Hepatocyte (in vitro differentiated cells): ENCODE measurements at regions not wholly inside any gene's neighbourhood (a gene's known extent, or its start where the extent isn't known, plus 50 kb on each side); places are given as distances from the start of the nearest gene placed in this dataset.
"Not testable (repeated sequence)": the region's sequence is repeated elsewhere in the genome, so short reads cannot be mapped to it uniquely, and the experiment has no call there.

Experiments used
- DNase-seq: peaks from one replicate; pipeline ENCODE4 v3.0.0-alpha.2; 2016; ENCODE audit warnings: low spot score
- H2AFZ ChIP-seq: fragments of 200-600 bp; sonication (generic); 2 replicates; pipeline ENCODE4 v1.6.0; 2016; ENCODE audit warnings: antibody characterized with exemption, mild to moderate bottlenecking
- H3K27ac ChIP-seq: fragments of 200-600 bp; sonication (generic); 2 replicates; pipeline ENCODE4 v1.5.1; 2016; ENCODE audit warnings: mild to moderate bottlenecking
- H3K27me3 ChIP-seq: fragments of 200-600 bp; sonication (generic); 2 replicates; pipeline ENCODE4 v1.6.1; 2016
- H3K36me3 ChIP-seq: fragments of 200-600 bp; sonication (generic); replicated peaks from 2 replicates; pipeline ENCODE4 v1.5.1; 2016; ENCODE audit warnings: low read depth; ENCODE audit not compliant: insufficient read depth
- H3K4me1 ChIP-seq: fragments of 200-600 bp; sonication (generic); 2 replicates; pipeline ENCODE4 v1.5.1; 2016; ENCODE audit warnings: mild to moderate bottlenecking, moderate library complexity; ENCODE audit not compliant: insufficient read depth
- H3K4me2 ChIP-seq: fragments of 200-600 bp; sonication (generic); 2 replicates; pipeline ENCODE4 v1.6.0; 2016
- H3K4me3 ChIP-seq: fragments of 200-600 bp; sonication (generic); 2 replicates; pipeline ENCODE4 v1.5.1; 2016; ENCODE audit warnings: mild to moderate bottlenecking
- H3K79me2 ChIP-seq: fragments of 200-600 bp; sonication (generic); 2 replicates; pipeline ENCODE4 v1.6.0; 2017; ENCODE audit warnings: mild to moderate bottlenecking
- H3K9me2 ChIP-seq: fragments of 200-600 bp; sonication (generic); replicated peaks from 2 replicates; pipeline ENCODE4 v1.6.0; 2017; ENCODE audit warnings: mild to moderate bottlenecking; ENCODE audit not compliant: insufficient read depth
- H3K9me3 ChIP-seq: fragments of 200-600 bp; sonication (generic); 2 replicates; pipeline ENCODE4 v1.5.1; 2016; ENCODE audit warnings: low read depth, mild to moderate bottlenecking
- H4K20me1 ChIP-seq: fragments of 200-600 bp; sonication (generic); 2 replicates; pipeline ENCODE4 v1.6.0; 2016; ENCODE audit warnings: mild to moderate bottlenecking; ENCODE audit not compliant: insufficient read depth, poor library complexity, severe bottlenecking
- WGBS: methylation state at CpG from one replicate; pipeline ENCODE4 v1.1.6; 2016; ENCODE audit warnings: low lambda C conversion rate; ENCODE audit errors: missing lambda C conversion rate; 5-methylcytosine and 5-hydroxymethylcytosine counted together

DNA sequence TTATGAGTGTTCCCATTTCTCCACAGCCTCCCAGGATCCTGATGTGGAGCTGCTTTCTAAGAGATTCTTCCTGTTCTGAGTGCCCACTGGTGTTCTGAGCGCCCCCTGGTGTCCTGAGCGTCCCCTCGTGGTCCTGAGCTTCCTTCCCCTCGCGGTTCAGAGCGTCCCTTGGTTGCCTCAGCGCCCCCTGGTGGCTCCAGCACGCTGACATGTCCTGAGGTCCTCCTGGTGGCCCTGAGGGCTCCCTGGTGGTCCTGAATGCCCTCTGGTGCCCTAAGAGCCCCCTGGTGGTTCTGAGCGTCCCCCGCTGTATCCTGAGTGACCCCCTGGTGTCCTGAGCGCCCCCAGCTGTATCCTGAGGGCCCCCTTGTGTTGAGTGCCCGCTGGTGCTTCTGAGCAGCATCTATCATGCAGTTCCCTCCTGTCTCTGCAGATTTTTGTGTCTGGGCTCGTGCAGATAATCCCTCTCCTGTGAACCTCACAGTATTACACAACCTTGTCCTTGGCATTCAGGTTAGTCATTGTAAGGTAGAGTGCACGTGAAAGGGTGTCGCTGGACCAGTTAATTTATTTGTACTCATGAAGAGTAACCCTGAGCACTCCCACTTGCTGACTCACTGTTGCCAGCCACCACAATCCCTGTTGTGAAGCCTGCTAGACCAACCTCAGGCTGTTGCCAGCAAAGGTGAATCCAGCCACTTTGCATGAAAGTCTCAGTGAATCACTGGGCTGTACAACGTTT, 1214.9 kb downstream of the TMEM121 start:
- H3K4me2 ChIP-seq, H3K27ac ChIP-seq, H3K79me2 ChIP-seq, H4K20me1 ChIP-seq, H2AFZ ChIP-seq, H3K4me3 ChIP-seq, DNase-seq, H3K4me1 ChIP-seq, H3K9me3 ChIP-seq, H3K9me2 ChIP-seq, H3K27me3 ChIP-seq, H3K36me3 ChIP-seq: not testable (repeated sequence)
- WGBS, result no CpG with 5 or more reads among the region's 16 CpGs

DNA sequence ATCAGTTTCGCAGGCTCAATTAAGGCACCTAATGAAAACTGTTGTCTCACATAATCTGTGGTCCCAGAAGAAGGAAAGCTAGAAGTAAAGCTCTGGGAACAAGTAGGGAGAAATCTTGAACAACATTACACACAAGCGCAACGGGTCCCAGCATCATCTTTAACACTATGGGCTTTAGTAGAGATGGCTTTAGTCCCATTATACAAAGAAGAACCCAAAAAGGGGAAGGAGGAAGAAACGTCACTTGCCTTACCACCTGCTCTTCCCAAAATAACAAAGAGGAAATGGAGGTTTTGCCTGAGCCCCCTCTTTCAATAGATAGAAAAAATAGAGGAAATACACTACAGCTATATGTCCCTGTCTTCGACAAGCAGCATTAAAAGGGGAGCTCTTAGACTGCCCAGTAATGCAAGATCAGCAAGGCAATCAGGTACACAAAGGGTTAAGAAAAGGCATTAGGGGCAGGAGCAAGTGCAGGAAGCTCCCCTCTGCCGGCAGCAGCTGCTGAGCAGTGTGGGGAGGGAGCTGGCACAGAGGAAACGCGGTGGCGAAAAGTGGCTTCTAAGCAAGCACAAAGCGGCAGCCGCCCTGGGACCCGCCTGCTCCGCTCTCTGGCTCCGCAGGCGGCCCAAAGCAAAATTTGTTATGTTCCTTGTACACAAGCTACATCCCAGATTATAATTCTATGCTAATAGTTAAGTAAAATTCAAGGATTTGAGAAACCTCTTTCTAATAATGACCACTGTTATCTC, 1218.8 kb downstream of the TMEM121 start:
- not testable (repeated sequence) for H3K36me3 ChIP-seq, H3K9me3 ChIP-seq, H4K20me1 ChIP-seq, H3K9me2 ChIP-seq, H3K4me2 ChIP-seq, H2AFZ ChIP-seq, H3K27ac ChIP-seq, H3K27me3 ChIP-seq, H3K4me1 ChIP-seq, DNase-seq, H3K79me2 ChIP-seq, H3K4me3 ChIP-seq
- WGBS, result 85% methylated on average over 5 of the region's 15 CpGs

DNA sequence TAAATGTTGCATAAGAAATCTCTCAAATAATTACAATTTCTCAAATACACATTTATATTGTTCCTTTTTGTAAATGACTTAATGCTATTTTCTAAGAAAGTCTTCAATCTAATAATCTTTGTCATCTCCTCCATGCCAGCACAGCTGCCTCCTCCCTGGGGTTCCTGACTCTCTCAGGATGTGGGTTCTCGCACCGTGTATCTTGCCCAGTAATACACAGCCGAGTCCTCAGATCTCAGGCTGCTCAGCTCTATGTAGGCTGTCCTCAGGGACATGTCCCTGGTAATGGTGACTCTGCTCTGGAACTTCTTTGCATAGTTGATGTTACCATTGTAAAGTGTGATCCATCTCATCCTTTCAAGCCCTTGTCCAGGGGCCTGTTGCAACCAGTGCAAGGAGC, 1223.7 kb downstream of the TMEM121 start:
- not testable (repeated sequence) for H3K4me1 ChIP-seq, H3K27ac ChIP-seq, H3K4me3 ChIP-seq, H3K9me3 ChIP-seq, H3K27me3 ChIP-seq, H4K20me1 ChIP-seq, H3K79me2 ChIP-seq, DNase-seq, H3K36me3 ChIP-seq, H3K4me2 ChIP-seq, H2AFZ ChIP-seq, H3K9me2 ChIP-seq
- no CpG with 5 or more reads among the region's 3 CpGs for WGBS

DNA sequence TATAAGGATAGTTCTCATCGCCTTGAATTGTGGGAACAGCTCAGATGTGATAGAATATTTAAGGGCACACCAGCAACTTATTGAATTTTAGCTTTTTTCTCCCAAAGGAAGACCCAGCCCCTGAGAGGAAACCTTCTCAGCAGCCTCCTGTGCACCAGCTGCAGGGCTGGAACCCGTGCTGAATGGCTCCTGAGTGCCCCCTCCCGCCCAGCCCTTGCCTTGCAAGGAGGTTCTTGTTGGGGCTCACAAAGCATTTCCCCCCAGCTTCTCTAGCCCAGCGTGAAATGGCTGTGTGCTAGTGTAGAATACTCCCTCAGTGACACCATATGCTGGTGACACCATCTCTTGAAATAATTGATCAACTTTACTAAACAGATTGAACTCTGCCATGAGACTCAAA, 1227.4 kb downstream of the TMEM121 start:
- DNase-seq, H3K27me3 ChIP-seq, H4K20me1 ChIP-seq, H3K36me3 ChIP-seq, H3K9me3 ChIP-seq, H2AFZ ChIP-seq, H3K27ac ChIP-seq, H3K79me2 ChIP-seq, H3K4me3 ChIP-seq, H3K4me1 ChIP-seq, H3K9me2 ChIP-seq, H3K4me2 ChIP-seq: not testable (repeated sequence)
- WGBS, result no CpG with 5 or more reads among the region's 4 CpGs

DNA sequence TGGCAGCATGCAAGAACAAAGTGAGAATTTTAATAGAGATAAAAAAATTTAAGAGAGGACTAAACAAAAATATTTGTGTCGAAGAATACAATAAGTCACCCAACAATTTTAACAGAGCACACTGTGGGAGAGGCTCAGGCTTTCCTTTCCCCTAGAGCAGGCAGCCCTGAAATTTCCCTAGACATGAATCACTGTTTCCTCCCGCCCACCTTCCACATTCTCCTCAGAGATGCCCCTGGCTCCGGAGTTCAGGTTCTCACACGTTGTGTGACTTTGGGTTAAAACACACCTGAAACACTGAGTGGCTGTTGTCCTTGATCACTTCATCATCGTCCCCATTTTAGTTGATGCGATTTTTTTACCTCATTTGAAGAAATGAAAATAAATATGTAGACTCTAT, 1231.1 kb downstream of the TMEM121 start:
- not testable (repeated sequence) for H3K36me3 ChIP-seq, H3K4me1 ChIP-seq, H3K27me3 ChIP-seq, H3K9me2 ChIP-seq, DNase-seq, H3K4me2 ChIP-seq, H3K27ac ChIP-seq, H2AFZ ChIP-seq, H4K20me1 ChIP-seq, H3K4me3 ChIP-seq, H3K9me3 ChIP-seq, H3K79me2 ChIP-seq
- WGBS, result 39% methylated on average over 6 of the region's 6 CpGs

DNA sequence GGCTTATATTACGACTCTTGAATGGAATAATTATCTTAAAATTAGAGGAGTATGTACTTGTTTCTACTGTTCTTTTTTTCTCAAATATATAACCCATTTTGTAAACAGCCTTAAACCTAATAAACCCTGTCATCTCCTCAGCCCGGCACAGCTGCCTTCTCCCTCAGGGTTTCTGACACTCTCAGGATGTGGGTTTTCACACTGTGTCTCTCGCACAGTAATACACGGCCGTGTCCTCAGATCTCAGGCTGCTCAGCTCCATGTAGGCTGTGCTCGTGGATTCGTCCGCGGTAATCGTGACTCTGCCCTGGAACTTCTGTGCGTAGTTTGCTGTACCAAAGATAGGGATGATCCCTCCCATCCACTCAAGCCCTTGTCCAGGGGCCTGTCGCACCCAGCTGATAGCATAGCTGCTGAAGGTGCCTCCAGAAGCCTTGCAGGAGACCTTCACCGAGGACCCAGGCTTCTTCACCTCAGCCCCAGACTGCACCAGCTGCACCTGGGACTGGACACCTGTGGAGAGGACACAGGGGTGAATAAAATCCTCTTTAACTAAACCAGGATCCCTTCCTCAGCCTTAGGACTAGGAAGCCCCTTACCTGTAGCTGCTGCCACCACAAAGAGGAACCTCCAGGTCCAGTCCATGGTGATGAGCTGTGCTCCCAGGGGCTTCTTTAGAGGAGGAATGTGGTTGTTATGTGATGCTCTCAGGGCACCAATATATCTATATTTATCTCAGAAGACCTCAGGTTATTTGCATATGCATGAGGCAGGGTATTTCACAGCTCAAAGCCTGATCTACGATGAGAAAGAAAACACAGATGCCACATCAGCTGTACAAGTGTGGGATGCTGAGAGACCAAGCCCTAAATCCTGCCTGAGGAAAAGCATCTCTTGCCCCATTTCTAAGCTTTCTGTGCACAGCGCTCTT, 1235.8 kb downstream of the TMEM121 start:
- not testable (repeated sequence) for H3K4me3 ChIP-seq, H3K36me3 ChIP-seq, H3K9me2 ChIP-seq, H3K79me2 ChIP-seq, H2AFZ ChIP-seq, H3K4me2 ChIP-seq, H3K4me1 ChIP-seq, DNase-seq, H4K20me1 ChIP-seq, H3K9me3 ChIP-seq, H3K27ac ChIP-seq, H3K27me3 ChIP-seq
- 88% methylated on average over 10 of the region's 15 CpGs for WGBS

DNA sequence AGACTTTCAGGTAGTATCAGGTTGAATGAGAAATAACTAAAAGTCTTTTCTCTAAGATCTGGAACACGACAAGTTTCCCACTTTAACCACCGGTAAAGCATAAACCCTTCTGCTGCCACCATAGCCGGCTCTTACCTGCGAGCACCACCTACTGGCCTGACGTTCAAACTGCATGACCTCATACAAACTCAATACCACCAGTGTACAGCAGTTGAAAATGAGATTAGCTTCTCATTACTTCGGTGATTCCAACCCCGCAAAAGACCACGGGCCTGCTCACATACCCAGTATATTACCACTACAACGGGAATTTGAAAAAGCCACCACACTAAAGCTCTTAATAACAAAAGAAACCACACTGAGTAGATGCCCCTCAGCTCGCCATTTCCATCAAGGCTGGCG, 1238.6 kb downstream of the TMEM121 start:
- WGBS, result 37% methylated on average over 11 of the region's 11 CpGs
- H3K4me1 ChIP-seq, H2AFZ ChIP-seq, H3K9me3 ChIP-seq, H3K4me2 ChIP-seq, H3K4me3 ChIP-seq, H3K79me2 ChIP-seq, H3K36me3 ChIP-seq, H3K9me2 ChIP-seq, H4K20me1 ChIP-seq, H3K27ac ChIP-seq, H3K27me3 ChIP-seq, DNase-seq: not testable (repeated sequence)
